ENCODE measurements at regions not wholly inside any gene's neighbourhood (a gene's known extent, or its start where the extent isn't known, plus 50 kb on each side); places are given as distances from the start of the nearest gene placed in this dataset.

DNA sequence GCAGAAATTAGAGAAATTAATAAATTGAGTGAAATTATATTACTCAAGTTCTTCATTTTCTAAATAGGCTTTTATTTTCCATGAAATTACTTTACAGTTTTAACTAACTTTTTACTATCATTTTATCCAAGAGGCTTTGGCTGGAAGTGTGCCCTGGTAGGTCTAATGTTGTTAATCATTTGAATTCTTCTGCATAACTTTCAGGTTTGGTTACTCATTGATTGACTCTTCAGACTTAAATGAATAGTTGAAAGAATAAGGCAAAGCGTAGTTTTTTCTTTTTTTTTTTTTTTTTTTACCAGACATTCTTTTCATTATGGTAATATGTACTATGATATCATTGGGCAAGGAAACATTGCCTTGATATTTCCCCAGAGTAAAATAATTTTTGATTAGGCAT lies 228.4 kb upstream of the MMADHC start:
- DNase-seq (ENCODE audit: low spot score in 2 of 2) = no peak
- no peak overlapping the region for H3K4me3 ChIP-seq (ENCODE audit: low read depth, poor library complexity, severe bottlenecking)
- WGBS, 2 donors = 62 to 88% methylated on average over 1 of the region's 1 CpG
- intact Hi-C loops (cut with DNase I; ENCODE audit: low total_unique reads) = no loop called here
- TF ChIP-seq, protein P1, sequence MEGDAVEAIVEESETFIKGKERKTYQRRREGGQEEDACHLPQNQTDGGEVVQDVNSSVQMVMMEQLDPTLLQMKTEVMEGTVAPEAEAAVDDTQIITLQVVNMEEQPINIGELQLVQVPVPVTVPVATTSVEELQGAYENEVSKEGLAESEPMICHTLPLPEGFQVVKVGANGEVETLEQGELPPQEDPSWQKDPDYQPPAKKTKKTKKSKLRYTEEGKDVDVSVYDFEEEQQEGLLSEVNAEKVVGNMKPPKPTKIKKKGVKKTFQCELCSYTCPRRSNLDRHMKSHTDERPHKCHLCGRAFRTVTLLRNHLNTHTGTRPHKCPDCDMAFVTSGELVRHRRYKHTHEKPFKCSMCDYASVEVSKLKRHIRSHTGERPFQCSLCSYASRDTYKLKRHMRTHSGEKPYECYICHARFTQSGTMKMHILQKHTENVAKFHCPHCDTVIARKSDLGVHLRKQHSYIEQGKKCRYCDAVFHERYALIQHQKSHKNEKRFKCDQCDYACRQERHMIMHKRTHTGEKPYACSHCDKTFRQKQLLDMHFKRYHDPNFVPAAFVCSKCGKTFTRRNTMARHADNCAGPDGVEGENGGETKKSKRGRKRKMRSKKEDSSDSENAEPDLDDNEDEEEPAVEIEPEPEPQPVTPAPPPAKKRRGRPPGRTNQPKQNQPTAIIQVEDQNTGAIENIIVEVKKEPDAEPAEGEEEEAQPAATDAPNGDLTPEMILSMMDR (IDR thresholded peaks at IDR 0.05) = no peak
- TF ChIP-seq POLR2A (IDR thresholded peaks at IDR 0.05) = no peak

DNA sequence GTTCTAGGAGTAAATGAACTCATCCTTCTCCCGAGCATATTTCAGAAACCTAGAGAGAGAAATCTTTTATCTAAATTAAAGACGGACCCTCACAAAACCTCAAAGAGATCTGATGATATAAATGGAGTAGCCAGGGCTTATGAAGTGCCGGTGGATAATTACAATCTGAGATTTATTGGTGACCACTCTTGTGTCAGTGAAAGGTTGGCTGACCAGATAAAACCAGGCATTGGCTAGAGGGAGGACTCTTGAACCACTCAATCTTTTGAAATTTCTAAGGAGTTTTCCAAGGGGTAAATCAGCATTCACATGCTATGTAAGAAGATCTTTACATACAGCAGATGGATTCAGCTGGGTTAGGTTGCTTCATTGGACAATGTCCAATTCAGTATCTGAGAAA lies 227.3 kb upstream of the MMADHC start:
- intact Hi-C loops (cut with DNase I; ENCODE audit: low total_unique reads) = no loop called here
- TF ChIP-seq, protein P1 (IDR thresholded peaks at IDR 0.05) = no peak
- no peak for TF ChIP-seq POLR2A (IDR thresholded peaks at IDR 0.05)
- WGBS, 2 donors = 62 to 88% methylated on average over 3 of the region's 3 CpGs
- DNase-seq (ENCODE audit: low spot score in 2 of 2) = no peak
- H3K4me3 ChIP-seq (ENCODE audit: low read depth, poor library complexity, severe bottlenecking) = no peak overlapping the region

DNA sequence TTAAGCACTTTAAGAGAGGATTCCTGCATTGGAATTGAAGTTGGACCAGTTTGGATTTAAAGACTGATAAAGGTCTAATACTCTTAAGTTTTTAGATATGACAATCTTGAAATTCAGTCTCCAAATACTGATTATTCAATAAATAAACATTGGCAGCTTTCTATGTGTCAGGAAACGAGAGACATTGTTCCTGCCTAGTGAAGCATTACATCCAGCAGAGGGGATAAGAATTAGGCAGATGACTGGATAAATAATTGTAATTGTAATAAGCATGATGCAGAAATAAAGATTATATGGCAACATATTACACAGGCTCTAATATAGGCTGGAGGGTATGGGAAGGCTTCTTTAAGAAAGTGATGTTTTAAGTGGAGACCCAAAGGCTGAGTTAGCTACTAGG lies 226.5 kb upstream of the MMADHC start:
- 77 to 85% methylated on average over 1 of the region's 1 CpG for WGBS, 2 donors
- intact Hi-C loops (cut with DNase I; ENCODE audit: low total_unique reads) = no loop called here

DNA sequence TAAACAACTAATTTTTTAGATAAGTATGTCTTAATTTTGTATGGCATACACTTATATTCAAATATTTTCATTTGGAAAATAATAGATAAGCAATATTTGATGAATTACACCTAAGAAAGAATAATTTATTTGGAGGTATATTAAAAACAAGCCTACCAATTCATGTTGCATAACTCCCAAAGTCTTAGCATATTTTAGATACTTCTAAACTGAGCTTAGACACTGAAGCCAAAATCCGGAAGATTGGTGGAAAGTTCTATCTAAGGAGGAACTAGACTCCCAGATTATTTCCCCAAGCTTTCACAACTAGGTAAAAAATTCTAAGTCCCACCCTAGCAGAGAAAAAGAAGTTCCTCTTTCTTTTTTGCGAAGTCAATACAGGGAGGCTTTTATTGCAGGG lies 221.0 kb upstream of the MMADHC start:
- WGBS, 2 donors = 72 to 82% methylated on average over 2 of the region's 2 CpGs
- TF ChIP-seq POLR2A (IDR thresholded peaks at IDR 0.05) = no peak
- TF ChIP-seq, protein P1 (IDR thresholded peaks at IDR 0.05) = no peak
- H3K4me3 ChIP-seq (ENCODE audit: low read depth, poor library complexity, severe bottlenecking) = no peak overlapping the region
- intact Hi-C loops (cut with DNase I; ENCODE audit: low total_unique reads) = no loop called here
- DNase-seq (ENCODE audit: low spot score in 2 of 2) = no peak

More for the DNA sequence above, 226.5 kb upstream of the MMADHC start:
- DNase-seq (ENCODE audit: low spot score in 2 of 2) = no peak
- TF ChIP-seq, protein P1 (IDR thresholded peaks at IDR 0.05) = no peak
- no peak for TF ChIP-seq POLR2A (IDR thresholded peaks at IDR 0.05)
- no peak overlapping the region for H3K4me3 ChIP-seq (ENCODE audit: low read depth, poor library complexity, severe bottlenecking)

DNA sequence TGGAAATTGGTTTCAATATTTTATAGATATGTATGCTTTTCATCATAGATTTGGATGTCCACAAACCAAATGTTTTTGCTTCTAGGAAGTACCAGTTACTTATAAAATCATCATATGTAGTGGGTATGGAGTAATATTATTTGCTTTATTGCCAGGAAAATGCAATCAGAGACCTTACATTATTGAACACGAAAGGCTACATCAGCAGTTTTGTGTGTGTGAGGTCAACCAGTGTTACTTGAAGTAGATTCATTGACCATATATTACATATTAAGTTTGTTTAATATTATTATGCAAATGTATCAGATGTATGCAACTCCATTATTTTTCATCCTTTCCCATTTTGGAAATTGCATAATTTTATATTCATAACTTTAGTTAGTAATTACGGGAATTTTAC lies 219.1 kb upstream of the MMADHC start:
- intact Hi-C loops (cut with DNase I; ENCODE audit: low total_unique reads) = no loop called here
- WGBS, 2 donors = 93 to 96% methylated on average over 2 of the region's 2 CpGs
- DNase-seq (ENCODE audit: low spot score in 2 of 2) = no peak

More for the DNA sequence above, 219.1 kb upstream of the MMADHC start:
- no peak overlapping the region for H3K4me3 ChIP-seq (ENCODE audit: low read depth, poor library complexity, severe bottlenecking)
- no peak for TF ChIP-seq POLR2A (IDR thresholded peaks at IDR 0.05)
- TF ChIP-seq, protein P1 (IDR thresholded peaks at IDR 0.05) = no peak

Data from lower leg skin (tissue), 4 donors.